HG03460 (cell line): ENCODE measurements at regions not wholly inside any gene's neighbourhood (a gene's known extent, or its start where the extent isn't known, plus 50 kb on each side); places are given as distances from the start of the nearest gene placed in this dataset.

Experiments used
- ATAC-seq: cut with Tn5 transposase; IDR thresholded peaks from one replicate; pipeline ENCODE4 v1.9.1; 2021; ENCODE audit not compliant: unreplicated experiment

DNA sequence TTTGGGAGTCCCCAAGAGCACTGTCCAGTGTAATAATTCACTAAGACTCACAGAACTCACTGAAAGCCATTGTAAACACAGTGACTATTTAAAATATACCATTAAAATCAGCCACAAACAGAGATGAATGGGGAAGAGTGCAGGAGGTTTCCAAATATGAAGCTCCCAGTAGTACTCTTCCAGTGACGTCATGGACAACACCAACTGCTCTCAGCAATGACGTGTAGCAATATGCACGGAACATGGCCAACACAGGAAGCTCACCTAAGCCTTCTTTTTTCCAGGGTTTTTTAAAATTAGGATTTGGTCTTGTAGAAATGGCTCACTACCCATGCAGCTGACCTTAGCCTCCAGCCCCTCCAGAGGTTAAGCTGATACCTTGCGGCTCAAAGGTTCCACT is 1224.1 kb upstream of the CADM2 start:
- no peak for ATAC-seq

DNA sequence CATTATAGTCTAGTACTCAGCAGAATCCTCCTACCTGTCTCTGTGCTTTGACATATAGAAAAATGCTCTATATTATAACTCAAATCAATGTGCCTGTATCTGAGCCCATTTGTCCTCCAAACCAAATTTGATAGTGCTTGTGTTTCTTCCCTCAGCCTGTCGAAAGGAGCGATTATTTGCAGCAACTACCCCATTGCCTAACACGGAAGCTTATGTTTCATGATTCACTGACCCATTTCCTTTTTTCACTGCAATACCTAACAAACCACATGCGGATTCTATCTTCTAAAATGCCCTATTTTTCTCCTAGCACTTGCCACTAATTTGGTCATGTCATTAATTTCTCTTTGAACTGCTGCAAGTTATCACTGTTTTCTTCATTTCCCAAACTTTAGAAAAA is 1220.6 kb upstream of the CADM2 start:
- ATAC-seq: no peak

DNA sequence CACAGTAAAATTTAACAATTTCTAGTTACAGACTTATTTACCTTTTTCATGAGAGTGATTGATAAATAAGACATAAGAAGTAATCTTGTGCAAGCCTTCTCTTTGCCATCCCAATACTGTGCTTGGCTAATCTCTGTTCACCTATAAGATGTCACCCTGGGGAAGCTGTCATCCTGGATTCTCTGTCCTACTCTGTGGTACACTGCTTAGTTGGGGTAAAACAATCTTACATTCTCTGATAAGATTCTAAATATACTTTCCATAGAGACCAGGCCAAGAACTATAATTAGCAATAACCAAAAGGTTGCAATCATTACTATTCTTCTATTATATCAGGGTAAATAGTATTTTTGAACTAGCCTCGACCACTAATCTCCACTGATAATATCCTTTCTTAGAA is 1218.3 kb upstream of the CADM2 start:
- ATAC-seq: no peak

DNA sequence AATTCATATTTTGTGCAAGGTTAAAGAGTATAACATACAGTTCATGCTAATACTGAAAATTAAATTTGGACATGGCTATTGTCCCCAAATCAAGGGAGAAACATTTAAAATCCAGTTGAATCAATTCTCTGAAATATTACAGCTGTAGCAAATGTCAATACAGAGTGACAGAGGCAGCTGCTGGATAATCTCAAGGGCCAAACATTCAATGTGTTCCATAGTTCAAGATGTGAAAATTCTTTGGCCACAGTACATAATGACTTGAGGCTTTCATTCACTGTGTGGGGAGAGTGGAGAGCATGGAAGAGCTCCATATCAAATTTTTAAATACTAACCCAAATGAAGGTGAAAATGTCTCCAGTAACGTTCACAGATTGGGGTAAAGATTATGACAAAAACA is 1192.8 kb upstream of the CADM2 start:
- ATAC-seq: no peak

DNA sequence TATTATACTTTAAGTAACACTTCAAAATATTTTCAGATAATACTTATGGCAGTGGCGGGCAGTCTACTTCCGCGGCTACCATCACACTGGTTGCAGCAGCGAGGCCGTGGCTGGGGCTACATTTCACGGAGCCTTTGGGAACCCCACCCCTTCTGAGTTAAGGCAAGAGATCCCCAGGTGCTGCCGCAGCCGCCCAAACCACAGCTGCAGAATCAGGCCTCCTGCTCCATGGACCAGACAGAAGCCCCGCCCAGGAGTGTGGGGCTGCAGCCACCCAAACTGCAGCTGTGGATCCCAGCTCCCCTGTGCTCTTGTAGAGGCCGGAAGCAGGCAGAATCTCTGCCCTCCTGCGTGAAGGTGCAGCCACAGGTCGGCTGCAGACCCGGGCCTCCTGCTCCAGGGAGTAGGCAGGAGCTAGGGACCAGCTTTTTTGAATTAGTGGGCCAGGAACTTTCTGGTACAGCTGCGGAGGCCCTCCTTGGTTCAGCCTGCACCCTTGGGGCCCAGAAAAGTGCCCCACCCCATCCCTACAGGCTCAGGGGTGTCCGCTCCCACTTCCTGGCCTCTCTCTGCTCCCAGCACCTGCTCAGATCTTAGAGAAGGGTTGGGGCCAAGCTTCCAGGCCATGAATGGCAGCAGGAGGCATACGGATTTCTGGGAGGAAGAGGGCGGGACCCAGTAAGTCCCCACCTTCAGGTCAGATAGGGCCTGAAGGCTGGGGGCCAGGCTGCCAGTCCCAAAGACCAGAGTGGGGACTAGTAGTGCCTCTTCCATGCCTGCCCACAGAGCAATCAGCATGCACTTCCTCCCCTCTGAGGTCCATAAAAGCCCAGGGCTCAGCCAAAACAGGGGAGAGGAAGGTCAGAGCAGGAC is 1188.8 kb upstream of the CADM2 start:
- no peak for ATAC-seq

DNA sequence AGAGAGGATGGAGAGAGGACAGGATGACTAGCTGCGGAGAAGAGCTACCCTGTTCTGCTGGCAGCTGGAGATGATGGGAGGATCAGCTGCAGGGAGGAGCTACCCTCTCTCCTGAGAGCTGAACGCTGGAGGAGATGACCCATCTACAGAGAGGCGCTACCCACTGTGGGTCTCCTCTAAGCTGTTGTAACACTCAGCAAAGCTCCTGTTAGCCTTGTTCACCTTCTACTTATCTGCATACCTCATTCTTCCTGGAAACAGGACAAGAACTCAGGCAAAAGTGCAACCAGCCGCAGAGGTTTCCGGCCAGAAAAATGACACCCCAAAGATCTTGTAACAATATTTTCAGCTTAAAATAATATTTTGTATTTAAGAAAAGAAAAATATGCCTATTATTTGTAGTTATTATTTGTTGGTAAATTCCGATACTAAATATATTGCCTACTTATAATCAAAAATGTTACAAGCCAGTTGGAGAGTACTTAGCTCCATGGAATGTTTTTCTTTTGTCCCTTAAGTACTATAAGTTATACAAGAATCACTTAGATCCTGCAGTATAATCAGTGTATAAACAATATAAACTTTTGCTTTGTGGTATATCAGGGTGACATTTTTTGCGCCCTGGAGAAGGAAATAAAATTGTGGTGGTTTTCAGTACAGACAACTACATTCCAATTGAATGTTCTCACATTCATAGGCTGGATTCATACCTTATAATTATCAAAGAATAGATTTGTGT is 1188.0 kb upstream of the CADM2 start:
- ATAC-seq: no peak

DNA sequence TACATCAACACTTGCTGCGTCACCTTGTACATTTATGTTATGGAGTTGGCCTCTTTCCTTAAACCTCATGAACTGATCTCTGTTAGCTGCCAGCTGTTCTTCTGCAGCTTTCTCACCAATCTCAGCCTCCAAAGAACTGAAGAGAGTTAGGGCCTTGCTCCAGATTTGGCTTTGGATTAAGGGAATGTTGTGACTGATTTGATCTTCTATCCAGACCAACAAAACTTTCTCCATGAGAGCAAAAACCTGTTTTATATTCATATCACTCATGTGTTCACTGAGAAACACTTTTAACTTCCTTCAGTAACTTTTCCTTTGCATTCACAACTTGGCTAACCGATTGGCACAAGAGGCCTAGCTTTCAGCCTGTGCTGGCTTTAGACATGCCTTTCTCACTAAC is 1156.0 kb upstream of the CADM2 start:
- no peak for ATAC-seq

DNA sequence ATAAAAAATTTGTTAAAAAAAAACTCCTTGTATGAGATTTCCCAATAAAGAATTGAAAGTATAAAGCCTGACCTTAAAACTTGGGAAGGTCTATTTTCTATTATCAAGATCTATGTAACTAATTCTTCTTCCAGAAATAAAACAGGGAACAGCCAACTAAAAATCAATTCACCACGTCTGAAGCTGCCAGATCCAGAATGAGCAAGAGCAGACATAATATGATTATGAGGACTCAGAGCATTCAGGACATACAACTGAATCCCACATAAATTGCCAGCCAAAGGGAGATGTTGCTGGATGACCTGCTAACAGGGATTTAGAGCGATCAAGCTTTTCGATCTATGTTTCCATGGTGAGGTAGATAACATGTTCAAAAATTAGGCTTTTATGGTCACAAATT is 1151.3 kb upstream of the CADM2 start:
- no peak for ATAC-seq

DNA sequence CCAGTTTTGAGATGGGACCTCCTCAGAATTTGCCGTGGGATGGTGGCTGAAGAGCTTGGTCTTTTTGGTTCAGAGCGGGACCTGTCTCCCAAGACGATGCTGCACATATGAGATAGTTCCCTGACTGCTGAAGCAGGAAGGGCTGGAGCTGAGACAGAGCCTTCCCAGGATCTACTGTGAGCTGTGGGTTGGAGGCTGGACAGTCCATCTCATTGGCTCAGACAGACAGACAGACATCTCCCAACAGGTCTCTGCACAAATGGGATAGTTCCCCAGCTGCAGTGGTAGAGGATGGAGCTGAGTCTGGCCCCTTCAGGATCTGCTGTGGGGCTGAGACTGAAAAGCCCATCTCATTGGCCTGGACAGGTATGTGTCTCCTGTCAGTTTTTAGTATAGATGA is 1145.6 kb upstream of the CADM2 start:
- no peak for ATAC-seq

DNA sequence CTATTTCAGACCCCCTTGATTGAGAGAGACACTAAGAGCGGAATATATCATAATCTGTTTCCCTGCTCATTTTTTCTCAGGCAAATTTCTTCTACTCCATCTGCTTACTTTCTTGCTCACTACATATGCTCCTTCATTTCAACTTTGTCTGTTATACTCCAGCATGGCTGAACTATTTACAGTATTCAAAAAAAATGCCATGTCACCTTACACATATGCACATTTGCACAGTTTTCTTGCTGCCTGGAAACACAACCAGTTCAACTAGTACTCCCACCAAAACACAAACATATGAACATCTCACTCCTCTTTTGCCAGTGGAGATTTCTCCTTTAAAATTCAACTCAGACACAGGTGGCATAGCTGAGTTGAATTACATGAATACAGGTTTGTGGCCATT is 1142.1 kb upstream of the CADM2 start:
- no peak for ATAC-seq

DNA sequence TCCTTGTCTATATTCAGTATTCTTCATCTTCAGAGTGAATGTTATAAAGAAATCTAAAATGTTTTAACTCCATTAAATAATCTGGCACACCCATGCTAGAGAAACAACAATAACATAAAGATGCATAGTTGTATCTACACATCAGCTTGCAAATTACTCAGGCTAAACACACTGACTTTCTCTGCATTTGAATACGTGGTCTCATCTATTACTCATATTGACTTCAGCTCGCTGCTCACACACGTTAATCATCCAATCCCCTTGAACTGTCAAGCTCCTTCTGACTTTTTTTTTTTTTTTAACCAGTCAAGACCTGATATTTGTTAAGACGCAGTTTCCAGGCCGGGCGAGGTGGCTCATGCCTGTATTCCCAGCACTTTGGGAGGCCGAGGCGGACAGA is 1137.3 kb upstream of the CADM2 start:
- ATAC-seq: no peak

DNA sequence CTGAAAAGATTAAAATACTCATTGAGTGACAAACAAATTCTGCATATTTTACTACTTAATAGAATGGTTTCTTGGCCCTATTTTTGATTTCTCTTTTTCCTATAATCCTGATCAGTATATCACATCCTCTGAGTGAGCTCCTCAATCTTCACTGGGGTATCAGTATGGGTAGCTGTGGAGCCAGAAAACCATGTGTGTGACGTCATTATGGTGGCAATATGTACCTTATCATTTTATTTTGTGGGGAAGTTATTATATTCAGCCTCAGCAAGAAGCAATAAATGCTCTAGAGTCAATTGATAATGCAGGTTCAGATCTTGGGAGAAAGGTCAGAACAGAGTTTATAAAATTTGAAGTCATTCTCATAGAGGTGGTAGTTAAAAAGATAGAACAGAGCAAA is 1135.7 kb upstream of the CADM2 start:
- no peak for ATAC-seq

DNA sequence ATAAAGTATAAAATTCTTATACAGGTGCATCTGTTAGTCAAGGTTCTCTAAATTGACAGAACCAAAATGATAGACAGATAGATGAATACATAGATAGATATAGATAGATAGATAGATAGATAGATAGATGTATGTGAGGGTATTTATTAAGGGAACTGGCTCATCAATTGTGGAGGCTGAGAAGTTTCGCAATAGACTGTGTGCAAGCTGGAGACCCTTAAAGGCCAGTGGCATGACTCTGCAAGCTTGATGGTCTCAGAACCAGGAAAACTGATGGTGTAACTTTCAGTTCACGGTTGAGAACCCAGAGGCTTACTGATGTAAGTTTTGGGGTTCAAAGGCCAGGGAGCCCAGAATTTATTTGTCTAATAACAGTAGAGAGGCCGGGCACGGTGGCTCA is 1123.7 kb upstream of the CADM2 start:
- ATAC-seq: no peak

DNA sequence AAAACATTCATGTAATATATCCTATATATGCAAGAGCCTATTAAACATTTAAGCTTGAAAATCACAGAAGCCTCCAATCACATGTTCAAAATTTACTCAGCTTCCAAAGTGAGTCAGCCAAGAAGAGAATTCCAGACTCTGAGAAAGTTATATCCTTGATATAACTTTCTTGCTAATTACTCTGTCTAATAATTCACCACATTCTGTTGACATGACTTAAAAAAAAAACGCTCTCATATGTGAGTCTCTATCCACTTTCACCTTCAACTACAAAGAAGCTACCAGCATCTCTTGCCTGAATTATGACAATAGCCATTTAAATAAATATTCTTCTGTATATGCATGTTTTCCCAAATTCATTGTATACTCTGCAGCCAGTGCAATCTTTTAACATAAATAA is 1116.3 kb upstream of the CADM2 start:
- no peak for ATAC-seq

DNA sequence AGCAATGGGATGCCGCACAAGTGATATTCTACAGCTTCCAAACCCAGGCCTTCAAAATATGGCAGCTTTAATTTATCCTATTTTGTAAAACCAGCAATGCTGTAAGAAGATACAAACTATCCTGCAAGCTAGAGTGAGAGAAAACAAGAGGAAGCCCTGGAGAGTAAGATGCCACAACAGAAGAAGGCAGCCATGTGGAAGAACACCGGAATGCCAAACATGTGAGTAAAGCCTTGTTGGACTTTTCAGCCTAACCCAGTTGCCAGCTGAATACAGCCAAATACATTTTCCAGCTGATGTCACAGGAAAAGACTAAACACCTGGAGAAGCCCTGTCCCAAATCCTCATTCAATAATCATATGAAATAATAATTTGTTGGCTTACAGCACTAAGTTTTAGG is 1115.1 kb upstream of the CADM2 start:
- no peak for ATAC-seq

DNA sequence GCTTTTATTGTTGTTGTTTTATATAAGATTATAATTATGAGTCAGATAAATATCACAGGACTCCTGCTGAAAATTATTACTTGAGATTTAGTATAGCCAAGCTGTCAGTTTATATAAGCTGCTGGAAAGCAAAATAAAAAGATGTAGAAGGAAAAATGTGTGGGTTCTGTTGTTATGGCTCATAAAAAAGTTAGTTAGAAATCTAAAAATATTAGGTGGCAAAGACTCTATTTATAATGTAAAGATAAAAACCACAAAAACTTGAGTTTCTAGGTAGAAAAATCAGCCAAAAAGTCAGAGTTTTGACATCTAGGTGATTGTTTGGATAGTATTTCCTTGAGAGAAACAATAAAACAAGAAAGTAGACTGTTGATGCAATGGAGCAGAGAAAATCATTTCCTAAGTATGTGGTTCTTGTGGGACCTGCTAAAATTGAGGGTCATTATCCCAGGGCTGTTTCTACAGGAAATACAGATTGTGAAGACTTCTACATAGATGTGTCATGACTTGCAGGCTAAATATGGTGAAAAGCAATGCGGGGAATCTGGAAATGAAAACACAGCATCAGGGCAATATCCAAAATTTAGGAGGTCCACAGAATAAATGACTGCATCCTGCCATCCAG is 1109.6 kb upstream of the CADM2 start:
- ATAC-seq: no peak

DNA sequence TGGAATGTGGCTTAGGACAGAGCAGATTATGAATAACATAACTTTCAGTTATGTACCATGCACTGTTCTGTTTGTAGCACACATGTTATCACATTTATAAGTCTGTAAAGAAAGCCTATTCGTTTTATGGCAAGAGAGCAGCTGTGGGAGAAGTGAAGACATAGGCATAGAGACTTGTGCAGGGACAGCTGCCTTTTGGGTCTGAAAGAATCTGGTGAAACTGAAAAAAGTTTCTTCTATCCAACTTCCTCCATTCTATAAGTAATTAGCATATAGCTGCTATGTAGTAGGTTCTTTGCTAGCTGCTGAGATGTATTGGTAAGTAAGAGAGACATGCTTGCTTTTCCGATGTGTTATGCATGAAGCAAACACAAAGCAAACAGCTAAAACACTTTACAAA is 1095.4 kb upstream of the CADM2 start:
- no peak for ATAC-seq

DNA sequence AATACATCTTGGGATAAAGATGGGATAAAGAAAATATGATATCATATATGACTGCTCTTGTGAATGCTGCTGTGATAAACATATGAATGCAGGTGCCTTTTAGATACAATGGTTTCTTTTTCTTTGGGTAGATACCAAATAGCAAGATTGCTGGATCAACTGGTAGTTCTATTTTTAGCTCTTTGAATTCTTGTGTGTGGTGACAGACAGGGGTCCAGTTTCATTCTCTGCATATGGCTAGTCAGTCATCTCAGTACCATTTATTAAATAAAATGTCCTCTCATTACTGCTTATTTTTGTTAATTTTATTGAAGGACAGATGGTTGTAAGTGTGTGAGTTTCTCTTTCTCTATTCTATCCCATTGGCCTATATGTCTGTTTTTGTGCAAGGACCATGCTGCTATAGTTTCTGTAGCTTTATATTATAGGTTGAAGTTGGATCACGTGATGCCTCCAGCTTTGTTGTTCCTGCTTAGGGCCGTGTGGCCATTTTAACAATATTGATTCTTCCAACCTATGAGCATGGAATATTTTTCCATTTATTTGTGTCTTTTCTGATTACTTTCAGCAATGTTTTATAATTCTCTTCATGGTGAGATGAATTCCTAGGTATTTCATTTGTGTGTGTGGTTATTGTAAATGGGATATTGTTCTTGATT is 1089.8 kb upstream of the CADM2 start:
- no peak for ATAC-seq

DNA sequence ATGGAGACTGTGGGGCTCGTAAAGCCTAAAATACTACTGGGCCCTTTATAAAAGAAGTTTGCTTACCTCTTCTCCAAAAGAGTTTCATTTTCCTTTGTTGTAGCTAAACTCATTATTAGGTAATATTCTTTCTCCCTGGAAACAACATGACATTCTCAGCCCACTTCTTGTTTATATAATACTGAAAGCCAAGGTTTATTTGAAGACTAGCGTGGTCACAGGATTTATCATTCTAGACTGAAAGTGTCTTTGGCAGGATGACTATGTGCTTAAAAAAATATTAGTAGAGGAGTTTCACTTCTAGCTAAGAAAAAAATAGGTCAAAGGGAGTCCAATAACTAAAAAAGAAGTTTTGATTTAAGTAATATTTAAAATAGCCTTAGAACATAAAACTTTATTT is 1085.2 kb upstream of the CADM2 start:
- no peak for ATAC-seq

DNA sequence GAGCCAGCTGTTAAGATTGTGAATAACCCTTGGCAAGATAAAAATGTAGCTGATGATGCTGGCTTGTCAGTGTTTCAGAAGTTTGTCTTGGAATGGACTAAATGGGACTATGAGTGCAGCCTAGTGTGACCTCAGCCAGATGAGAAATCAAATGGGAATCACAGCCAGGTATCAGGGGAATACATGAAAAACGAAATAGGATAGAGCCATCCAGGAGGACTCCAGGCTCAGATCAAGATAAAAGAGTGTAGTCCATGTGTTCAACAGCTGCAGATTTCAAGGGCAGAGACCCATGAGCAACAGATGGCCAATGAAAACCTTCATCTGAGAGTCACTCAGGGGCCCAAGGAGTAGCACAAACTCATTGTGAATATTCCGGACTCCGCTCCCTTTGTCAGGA is 1080.9 kb upstream of the CADM2 start:
- no peak for ATAC-seq

DNA sequence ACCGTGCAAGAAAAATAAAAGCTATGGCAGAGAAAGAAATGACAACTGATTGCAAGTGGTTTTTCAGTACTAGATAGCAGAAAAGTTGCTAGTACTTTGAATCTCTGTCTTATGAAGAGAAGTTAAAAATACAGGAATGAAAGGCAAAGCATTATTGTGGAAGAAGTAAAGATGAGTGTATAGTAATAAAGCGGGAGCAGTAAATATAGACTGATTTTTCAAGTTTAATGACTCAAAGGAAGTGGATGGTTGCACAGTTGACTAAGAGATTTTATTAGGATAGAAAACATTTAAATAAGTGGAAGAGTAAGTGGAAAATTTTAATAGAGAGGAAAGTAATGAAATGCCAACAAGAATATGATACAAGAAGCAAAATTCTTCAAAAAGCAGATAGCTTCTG is 1076.1 kb upstream of the CADM2 start:
- no peak for ATAC-seq
